GM12872 (cell line): ENCODE measurements at regions not wholly inside any gene's neighbourhood (a gene's known extent, or its start where the extent isn't known, plus 50 kb on each side); places are given as distances from the start of the nearest gene placed in this dataset.

ENCODE experiments used
- CTCF ChIP-seq: IDR thresholded peaks from 3 replicates; pipeline ENCODE4 v1.5.1; 2011; ENCODE audit warnings: low read depth, mild to moderate bottlenecking, low read length, moderate library complexity; ENCODE audit not compliant: insufficient read depth

- no peak for TF ChIP-seq CTCF
Observed at GRCh38 chr4:124445071-124445470, 267.5 kb downstream of the ANKRD50 start.

DNA sequence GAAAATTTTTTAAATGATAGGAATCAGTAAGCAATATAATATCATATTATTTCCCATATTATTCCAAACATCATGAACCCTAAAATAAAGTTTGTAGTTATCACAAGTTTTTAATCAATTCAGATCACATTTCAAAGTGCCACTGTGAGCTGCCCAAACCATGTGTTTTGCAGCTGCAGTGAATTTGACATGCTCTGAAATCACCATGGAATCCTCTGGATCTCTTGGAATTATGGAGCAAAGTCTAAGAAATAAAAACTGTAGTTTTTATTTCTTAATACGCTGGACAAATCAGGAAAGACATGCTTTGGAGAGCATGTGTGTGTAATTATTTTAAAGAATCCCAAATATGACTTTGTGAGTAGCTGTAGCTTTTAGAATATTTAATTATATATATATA is 262.7 kb downstream of the ANKRD50 start:
- TF ChIP-seq CTCF = no peak

DNA sequence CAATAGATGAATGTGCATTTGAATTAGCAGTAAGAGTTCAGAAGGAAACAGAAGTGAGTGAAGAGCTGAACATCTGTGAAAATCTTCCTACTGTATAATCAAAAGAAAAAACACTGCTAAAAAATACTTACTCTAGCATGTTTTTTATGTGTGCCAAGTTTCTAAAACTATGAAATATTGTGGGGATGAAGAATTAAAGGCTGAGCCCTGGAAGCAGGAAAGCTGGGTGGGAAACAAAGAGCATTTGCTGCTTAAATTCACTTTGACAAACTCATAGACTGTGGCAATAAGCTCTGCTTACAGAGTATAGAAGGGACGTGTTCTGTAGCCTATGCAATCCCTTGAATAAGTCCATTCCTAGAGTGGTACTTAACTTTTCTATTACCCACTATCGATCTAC is 261.7 kb downstream of the ANKRD50 start:
- TF ChIP-seq CTCF = no peak

- TF ChIP-seq CTCF = no peak
Observed at GRCh38 chr4:124454772-124455270, 257.7 kb downstream of the ANKRD50 start.

DNA sequence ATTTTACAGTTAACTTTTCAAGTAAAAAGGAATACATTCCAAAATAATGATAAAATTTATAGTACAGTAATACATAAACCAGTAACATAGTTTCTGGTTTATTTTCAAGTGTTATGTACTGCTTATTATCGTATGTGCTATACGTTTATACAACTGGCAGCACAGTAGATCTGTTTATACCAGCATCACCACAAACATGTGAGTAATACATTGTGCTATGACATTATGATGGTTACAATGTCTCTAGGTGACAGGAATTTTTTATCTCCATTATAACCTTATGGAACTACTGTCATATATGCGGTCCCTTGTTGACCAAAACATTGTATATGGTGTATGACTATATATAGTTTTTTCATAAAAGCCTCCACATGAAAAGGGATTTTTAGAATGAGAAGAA is 256.9 kb downstream of the ANKRD50 start:
- no peak for TF ChIP-seq CTCF

- TF ChIP-seq CTCF = no peak
Observed at GRCh38 chr4:124459196-124459940, 253.2 kb downstream of the ANKRD50 start.

DNA sequence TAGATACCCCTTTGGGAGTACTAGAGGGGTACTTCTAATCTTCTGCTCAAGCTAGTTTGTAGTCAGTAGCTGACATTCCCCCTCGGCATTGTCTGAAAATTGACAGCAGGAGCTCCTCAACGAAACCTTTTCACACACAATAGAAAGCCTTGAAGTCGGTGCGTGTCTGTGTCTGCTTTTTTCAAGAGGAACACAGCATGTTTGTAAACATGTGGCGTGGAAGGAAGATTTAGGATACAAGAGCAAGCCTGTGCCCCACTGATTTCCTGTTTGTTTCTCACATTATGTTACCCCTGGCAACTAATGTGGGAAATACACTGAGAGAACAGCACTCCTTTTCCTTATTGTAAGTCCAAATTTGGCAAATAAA is 252.6 kb downstream of the ANKRD50 start:
- no peak for TF ChIP-seq CTCF
